Fibroblast of the aortic adventitia (primary cell): ENCODE measurements at regions not wholly inside any gene's neighbourhood (a gene's known extent, or its start where the extent isn't known, plus 50 kb on each side); places are given as distances from the start of the nearest gene placed in this dataset.

Experiments used
- DNase-seq: peaks from one replicate; pipeline ENCODE4 v3.0.0-alpha.2; 2010; ENCODE audit warnings: low read depth
- H3K4me3 ChIP-seq: 2 replicates; pipeline ENCODE4 v1.5.1; 2011; ENCODE audit warnings: low read depth, mild to moderate bottlenecking, control low read depth, low read length, moderate library complexity
- TF ChIP-seq, protein P1 (sequence below): IDR thresholded peaks from 2 replicates; pipeline ENCODE4 v1.5.1; 2011; ENCODE audit warnings: mild to moderate bottlenecking, low read length, control low read depth, inconsistent platforms; ENCODE audit not compliant: insufficient read depth

DNA sequence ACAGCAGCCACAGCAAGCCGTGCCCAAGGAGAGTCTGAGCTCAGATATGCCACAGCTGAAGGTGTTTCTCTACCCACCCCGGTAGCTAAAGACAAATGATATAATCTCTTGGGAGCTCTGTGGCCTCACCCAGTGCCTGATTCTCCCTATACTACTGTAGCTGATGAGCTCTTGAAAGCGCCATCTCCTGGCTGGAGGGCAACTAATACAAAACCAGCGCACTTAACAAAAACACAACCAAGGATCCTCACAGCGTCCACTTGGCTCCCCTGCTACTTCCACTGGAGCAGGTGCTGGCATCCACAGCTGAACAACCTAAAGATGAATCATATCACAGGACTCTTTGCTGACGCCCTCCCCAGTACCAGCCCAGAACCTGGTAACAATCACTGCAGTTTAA is 1212.0 kb downstream of the PCDH17 start:
- no peak overlapping the region for H3K4me3 ChIP-seq
- no peak for DNase-seq
- TF ChIP-seq, protein P1, sequence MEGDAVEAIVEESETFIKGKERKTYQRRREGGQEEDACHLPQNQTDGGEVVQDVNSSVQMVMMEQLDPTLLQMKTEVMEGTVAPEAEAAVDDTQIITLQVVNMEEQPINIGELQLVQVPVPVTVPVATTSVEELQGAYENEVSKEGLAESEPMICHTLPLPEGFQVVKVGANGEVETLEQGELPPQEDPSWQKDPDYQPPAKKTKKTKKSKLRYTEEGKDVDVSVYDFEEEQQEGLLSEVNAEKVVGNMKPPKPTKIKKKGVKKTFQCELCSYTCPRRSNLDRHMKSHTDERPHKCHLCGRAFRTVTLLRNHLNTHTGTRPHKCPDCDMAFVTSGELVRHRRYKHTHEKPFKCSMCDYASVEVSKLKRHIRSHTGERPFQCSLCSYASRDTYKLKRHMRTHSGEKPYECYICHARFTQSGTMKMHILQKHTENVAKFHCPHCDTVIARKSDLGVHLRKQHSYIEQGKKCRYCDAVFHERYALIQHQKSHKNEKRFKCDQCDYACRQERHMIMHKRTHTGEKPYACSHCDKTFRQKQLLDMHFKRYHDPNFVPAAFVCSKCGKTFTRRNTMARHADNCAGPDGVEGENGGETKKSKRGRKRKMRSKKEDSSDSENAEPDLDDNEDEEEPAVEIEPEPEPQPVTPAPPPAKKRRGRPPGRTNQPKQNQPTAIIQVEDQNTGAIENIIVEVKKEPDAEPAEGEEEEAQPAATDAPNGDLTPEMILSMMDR: no peak

DNA sequence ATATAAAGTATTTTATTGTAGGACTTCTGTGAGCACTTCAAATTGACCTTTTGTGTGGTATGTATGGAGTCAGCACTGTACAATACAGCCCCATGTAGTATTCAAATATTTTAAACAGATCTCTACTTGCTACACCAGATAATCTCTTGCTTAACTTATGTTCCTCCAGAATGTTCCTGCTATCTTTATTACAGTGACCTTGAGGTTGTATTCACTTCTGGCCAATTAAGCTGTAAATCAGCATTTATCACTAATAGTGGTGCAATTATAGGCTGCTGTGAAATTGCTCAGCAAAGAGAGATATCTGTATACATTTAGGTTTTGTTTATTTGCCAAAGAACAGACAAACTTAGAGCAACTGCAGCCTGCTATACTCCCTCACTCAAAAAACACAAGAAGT is 1218.6 kb downstream of the PCDH17 start:
- H3K4me3 ChIP-seq: no peak overlapping the region
- no peak for DNase-seq
- TF ChIP-seq, protein P1: no peak

DNA sequence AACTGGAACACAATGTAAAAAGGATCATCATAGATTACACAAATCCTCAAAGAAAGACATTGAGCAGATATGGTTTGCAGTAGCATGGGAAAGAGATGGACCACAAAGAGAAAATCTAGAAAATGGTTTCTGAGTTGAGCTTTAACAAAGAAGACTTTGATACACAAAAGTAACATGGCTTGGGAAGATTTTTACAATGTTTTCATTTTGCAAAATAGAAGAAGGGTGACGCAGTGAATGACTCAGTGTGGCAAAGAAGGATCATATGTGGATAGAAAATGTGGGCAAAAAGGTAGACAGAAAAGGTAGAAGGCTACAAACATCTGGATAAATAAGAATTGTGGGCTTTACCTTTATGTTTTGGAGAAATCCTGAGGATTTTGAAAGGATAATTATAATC is 1220.5 kb downstream of the PCDH17 start:
- H3K4me3 ChIP-seq: no peak overlapping the region
- TF ChIP-seq, protein P1: no peak
- DNase-seq: no peak

DNA sequence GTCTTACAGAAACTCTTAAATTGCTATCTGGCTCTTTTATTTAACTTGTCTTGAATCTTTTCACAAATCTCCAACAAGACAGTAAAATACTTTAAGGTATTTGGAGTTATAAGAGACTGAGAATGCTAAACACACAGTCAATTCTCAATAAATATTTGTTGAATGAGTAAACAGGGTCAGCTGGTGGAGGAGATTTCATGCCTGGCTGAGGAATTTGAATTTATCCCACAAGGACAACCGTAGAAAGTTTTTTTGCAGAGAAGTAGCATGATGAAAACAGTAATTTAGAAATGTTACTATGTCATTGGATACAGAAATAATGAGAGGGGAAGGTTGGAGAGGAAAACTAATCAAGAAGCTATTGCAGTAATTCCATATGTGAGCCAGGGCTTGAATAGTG is 1223.7 kb downstream of the PCDH17 start:
- no peak for DNase-seq
- H3K4me3 ChIP-seq: no peak overlapping the region
- TF ChIP-seq, protein P1: no peak

DNA sequence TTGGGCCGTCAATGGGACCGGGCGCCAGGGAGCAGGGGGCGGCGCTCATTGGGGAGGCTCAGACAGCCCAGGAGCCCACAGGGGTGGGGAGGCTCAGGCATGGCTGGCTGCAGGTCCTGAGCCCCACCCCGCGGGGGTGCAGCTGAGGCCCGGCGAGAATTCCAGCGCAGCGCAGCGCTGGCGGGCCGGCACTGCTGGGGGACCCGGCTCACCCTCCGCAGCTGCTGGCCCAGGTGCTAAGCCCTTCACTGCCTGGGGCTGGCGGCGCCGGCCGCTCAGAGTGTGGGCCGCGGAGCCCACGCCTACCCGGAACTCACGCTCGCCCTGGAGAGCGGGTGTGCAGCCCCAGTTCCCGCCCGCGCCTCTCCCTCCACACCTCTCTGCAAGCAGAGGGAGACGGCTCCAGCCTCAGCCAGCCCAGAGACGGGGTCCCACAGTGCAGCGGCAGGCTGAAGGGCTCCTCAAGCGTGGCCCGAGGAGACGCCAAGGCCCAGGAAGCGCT is 1227.4 kb downstream of the PCDH17 start:
- DNase-seq: no peak
- TF ChIP-seq, protein P1: no peak
- no peak overlapping the region for H3K4me3 ChIP-seq

DNA sequence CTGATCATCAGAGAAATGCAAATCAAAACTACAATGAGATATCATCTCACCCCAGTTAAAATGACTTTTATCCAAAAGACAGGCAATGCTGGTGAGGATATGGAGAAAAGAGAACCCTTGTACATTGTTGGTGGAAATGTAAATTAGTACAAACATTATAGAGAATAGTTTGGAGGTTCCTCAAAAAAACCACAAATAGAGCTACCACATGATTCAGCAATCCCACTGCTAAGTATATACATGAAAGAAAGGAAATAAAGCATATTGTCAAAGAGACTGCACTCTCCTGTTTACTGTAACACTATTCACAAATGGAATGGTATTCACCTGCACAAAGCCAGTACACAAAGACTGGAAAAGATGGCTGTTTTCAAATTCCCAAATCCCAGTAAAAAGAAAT is 1233.7 kb downstream of the PCDH17 start:
- DNase-seq: no peak
- H3K4me3 ChIP-seq: no peak overlapping the region
- TF ChIP-seq, protein P1: no peak

DNA sequence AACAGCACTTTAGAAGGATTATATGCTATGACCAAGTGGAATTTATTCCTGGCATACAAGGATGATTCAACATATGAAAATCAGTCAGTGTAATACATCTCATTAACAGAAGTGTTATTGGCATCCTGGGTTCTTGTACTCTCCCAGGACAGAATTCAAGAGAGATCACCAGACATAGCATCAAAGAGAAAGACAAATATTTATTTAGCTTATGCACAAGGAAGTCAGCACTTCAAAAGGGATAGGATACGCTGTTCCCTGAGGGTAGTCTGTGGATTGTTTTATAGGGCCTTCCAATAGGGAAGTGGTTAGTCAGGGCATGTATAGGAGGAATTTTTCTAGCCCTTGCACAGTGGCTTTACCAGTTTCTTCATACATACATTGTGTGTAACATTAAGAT is 1238.0 kb downstream of the PCDH17 start:
- no peak for DNase-seq
- TF ChIP-seq, protein P1: no peak
- H3K4me3 ChIP-seq: no peak overlapping the region
